NCI-H2081 (cell line): ENCODE measurements at regions not wholly inside any gene's neighbourhood (a gene's known extent, or its start where the extent isn't known, plus 50 kb on each side); places are given as distances from the start of the nearest gene placed in this dataset.
"Not testable (repeated sequence)": the region's sequence is repeated elsewhere in the genome, so short reads cannot be mapped to it uniquely, and the experiment has no call there.

Experiments used
- DNase-seq, 2 experiments: peaks; one replicate each; lab custom pipeline; 2025; lab: John Stamatoyannopoulos, UW

DNA sequence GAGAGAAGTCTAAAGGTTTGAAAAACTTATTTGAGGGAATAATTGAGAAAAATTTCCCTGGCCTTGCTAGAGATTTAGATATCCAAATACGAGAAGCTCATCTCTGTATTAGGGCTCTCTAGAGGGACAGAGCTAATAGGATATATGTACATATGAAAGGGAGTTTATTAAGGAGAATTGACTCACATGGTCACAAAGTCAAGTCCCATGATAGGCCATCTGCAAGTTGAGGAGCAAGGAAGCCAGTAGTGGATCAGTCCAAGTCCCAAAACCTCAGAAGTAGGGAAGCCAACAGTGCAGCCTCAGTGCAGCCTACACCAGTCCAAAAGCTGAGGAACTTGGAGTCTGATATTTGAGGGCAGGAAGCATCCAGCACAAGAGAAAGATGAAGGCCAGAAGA, 126.7 kb downstream of the PJA2 start:
- DNase-seq: not testable (repeated sequence)

GRCh38 chr5:109281136-109281690, 128.6 kb downstream of the PJA2 start:
- peak; percentile 36 to 76 for DNase-seq

DNA sequence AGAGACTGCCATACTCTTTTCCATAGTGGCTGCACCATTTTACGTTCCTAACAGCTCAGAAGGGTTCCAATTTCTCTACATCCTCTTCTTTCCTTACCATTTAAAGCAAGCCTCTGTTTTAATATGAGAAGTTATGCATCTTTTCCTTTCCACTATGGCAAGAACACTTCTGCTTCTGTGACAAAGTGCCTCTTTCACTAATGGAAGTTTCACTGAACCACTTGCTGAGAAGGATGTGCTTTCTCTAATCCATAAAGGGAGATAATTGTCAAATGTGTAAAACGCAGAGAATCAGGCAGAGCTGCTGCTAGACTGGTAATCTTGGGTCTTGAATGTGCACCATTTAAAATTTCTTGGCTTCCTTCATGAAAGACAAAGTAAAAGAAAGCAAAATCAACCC, 131.6 kb downstream of the PJA2 start:
- DNase-seq: no peak

DNA sequence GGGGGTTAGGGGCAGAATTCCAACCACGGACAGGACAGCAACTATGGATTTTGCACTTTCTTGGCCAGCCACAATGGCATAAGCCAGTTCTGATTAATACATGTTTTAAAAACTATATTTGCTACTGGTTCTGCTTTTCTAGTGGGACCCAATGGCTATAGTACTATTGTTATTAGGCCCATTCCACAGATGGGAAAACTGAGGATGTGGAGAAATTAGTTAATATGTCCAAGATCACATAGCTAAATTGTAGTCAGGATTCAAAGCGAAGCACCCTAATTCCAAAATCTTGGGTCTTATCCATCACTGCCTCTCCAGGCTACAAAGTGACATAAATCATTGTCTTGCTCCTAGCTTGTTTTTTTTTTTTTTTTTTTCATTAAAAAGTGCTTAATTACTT, 133.9 kb downstream of the PJA2 start:
- no peak for DNase-seq

DNA sequence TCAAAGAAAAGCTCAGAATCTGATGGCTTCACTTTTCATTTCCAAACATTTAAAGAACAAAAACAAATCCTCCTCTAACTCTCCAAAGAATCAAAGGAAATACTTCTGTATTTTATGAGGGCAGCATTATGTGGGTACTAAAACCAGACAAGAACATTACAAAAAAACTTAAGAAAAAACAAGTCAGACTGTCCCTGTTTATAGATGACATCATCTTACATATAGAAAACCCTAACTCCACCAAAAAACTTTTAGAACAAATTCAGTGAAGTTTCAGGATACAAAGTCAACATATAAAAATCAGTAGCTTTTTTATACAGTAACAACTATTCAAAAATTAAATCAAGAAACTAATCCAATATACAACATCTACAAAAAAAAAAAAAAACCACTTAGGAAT, 136.2 kb downstream of the PJA2 start:
- no peak for DNase-seq

DNA sequence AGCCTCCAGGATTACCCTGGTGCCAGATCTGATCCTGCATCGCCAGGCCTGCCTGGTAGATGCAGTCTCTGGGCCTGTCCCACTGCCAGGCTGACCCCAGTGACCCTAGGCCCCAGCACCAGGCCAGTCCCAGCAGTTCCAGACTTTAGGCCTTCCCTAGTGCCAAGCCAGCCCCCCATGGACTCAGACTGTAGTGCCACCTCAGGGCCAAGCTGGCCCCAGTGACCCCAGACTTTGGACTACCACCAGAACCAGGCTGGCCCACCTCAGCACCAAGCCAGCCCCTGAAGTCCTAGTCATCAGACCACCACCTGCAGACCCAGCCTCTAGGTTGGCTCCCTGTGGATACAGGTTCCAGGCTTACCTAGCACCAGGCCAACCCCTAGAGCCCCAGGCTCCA, 142.5 kb downstream of the PJA2 start:
- DNase-seq: no peak

GRCh38 chr5:109258755-109259154, 151.0 kb downstream of the PJA2 start:
- no peak for DNase-seq

GRCh38 chr5:109256486-109256885, 153.3 kb downstream of the PJA2 start:
- DNase-seq: no peak

GRCh38 chr5:109254511-109254910, 155.3 kb downstream of the PJA2 start:
- DNase-seq: no peak

DNA sequence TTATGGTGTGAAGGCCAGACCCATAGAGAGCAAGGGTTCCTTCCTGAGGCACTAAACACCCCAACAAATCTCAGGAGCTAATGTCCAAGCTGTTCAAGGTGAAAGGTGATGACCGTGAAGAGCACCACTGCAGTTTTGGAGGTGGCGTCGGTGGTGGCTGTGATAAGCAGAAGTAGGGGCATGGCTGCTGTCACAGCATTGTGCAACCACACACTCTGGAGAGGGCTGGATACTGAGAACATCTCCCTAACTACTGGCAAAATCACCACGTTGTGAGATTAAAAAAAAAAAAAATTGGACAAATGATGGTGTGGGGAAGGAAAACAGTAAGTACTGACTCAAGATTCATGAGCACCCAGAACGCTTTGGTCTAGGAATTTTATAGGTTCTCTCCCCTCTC, 156.5 kb downstream of the PJA2 start:
- no peak for DNase-seq

DNA sequence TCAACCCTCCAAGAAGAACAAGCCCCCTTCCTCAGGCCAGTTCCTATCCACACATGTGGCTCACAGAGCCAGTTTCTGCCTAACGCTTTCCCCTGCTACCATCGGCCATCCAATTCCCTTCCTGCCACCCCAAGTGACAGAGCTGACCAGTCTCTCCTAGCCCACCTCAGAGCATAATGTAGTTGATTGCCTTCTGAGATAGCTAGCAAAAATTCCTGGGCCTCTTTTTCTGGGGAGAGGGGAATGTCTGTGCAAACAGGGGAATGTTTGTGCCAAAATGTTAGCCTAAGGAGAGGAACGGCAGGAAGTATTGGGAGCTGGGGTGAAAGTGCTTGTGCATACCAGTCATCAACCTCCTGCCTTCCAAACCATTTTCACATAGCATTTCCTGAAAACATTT, 157.0 kb downstream of the PJA2 start:
- DNase-seq: no peak

DNA sequence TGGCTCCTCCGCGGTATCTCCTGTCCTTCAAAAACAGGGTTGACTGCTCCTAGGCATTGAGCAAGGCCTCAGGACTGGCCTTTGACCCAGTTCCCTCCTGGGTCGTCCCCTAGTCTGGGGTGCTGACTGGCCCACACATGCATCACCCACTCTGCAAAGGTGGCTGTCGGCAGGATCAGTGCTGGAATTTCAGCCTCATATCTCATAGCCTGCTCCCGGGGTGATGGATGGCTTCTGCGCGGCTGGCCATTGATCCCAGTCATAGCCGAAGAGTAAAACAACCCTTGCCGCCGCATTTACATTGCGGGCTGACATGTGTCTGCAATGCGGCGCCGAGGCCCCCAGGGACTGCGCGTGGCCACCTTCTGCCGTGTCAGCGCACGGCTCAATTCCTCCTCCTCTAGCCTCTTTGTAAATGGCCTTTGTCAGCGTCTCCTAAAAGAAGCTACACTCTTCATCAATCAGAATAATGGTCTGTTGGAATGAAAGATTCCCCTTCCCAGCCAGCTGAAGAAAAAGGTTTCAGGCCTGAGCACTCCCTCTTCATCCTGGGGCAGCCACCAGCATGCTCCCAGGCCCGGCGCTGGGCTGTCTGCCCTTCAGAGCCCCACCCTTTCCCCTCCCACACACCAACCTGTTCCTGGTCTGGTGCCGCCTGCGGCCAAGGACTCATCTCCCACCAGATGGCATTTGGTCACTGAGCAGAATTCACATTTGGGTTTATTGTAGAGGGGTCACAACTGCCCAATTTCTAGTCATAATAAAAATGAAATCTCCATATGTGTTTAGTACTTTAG, 159.0 kb downstream of the PJA2 start:
- no peak for DNase-seq

DNA sequence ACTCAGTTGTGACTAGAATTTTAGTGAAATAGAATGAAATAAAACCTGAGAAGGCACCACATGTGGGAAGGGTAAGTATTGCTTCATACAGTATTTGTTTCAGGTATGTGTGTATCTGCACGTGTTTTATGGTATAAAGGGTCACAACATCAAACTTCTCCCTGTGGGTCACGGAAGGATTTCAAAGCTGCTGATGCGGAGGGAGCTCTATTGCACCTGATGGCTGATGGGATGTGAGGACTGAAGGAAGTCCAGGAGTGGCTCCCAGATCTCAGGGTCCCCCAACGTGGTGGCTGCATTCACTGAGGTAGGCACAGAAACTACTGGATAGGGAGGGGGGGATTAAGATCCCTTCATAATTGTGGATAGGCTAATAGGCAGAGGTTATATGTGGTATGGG, 159.7 kb downstream of the PJA2 start:
- DNase-seq: no peak

- no peak for DNase-seq
Observed at GRCh38 chr5:109249126-109249525, 160.6 kb downstream of the PJA2 start.

GRCh38 chr5:109247986-109248385, 161.8 kb downstream of the PJA2 start:
- DNase-seq: no peak

DNA sequence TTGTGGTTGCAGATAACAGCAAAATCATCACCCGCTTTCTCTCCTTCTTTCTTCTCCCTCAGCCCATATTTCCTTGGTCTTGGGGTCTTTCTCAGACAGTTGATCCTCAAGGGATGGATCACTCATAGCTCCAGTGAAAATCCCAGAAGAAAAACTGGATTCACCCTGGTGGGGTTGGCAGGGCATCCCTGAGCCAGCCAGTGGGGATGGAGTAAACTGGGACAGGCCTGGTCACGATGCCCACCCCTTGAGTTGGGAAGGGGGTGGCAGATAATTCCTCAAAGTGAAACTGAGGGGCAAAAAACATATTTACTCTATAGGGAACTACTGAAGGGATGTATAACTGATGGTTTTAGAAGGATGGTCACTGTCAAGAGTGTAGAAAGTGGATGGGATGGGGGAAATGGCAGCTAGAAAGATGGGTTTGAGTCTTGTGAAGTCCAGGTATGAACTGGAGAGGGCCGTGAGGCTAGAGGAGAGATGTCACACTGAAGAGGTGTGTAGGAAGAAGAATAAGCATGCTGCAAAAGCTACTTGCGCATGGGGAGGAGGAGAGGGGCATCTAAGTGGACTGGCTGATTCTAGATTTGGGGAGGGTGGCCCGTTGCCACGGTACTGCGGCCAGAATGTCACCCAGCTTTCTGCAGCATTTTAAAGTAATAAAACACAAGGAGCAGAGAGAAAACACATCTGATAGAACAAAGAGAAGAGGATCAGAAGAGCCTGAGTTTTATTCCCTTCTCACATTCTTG, 162.8 kb downstream of the PJA2 start:
- no peak for DNase-seq
